BE2C (cell line): ENCODE measurements at regions not wholly inside any gene's neighbourhood (a gene's known extent, or its start where the extent isn't known, plus 50 kb on each side); places are given as distances from the start of the nearest gene placed in this dataset.

ENCODE experiments used
- DNase-seq: peaks from one replicate; pipeline ENCODE4 v3.0.0-alpha.2; 2020
- H3K27me3 ChIP-seq: fragments of 250-450 bp; sonication (Bioruptor Pico); 2 replicates; pipeline ENCODE4 v1.5.1; 2020; ENCODE audit warnings: mild to moderate bottlenecking
- H3K36me3 ChIP-seq: fragments of 250-450 bp; sonication (Bioruptor Pico); 2 replicates; pipeline ENCODE4 v1.5.1; 2020; ENCODE audit warnings: mild to moderate bottlenecking
- H3K4me1 ChIP-seq: fragments of 250-450 bp; sonication (Bioruptor Pico); 2 replicates; pipeline ENCODE4 v1.5.1; 2020
- H3K4me3 ChIP-seq: 2 replicates; pipeline ENCODE4 v1.5.1; 2011; ENCODE audit warnings: low read depth, low read length
- H3K9me3 ChIP-seq: fragments of 250-450 bp; sonication (Bioruptor Pico); 2 replicates; pipeline ENCODE4 v1.5.1; 2020
- TF ChIP-seq, protein P1 (sequence below): IDR thresholded peaks from 2 replicates; pipeline ENCODE4 v1.5.1; 2012; ENCODE audit warnings: mild to moderate bottlenecking, low read depth, low read length

DNA sequence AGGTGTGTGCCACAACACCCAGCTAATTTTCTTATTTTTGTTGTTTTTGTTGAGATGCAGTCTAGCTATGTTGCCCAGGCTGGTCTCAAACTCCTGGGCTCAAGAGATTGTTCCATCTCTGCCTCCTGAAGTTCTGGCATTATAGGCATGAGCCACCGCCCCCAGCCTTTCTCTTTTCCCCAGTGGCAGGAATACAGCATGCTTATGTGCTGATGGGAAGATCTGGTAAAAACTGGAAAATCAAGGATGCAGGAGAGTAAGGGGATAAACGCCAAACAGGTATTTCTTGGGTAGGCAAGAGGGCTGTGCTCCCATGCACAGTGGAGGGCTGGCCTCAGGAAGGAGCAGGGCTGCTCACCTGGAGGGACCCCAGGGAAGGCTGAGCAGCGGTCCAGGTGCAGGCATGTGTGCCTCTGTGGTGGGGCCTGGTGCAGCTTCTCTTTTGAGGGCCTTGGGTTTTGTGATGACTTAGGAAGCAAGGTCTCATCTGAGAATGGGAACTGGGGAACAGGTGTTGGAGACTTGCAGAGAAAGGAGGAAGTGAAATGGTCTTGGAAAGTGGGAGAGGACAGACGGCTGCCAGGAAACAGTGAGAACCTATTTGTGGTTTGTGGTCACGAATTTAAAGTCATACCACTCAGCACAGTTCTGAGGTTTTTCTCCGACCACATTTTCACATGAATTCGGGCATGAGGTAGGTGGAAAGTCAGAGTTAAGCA lies 106.5 kb downstream of the TEX26 start:
- no peak overlapping the region for H3K4me3 ChIP-seq
- TF ChIP-seq, protein P1, sequence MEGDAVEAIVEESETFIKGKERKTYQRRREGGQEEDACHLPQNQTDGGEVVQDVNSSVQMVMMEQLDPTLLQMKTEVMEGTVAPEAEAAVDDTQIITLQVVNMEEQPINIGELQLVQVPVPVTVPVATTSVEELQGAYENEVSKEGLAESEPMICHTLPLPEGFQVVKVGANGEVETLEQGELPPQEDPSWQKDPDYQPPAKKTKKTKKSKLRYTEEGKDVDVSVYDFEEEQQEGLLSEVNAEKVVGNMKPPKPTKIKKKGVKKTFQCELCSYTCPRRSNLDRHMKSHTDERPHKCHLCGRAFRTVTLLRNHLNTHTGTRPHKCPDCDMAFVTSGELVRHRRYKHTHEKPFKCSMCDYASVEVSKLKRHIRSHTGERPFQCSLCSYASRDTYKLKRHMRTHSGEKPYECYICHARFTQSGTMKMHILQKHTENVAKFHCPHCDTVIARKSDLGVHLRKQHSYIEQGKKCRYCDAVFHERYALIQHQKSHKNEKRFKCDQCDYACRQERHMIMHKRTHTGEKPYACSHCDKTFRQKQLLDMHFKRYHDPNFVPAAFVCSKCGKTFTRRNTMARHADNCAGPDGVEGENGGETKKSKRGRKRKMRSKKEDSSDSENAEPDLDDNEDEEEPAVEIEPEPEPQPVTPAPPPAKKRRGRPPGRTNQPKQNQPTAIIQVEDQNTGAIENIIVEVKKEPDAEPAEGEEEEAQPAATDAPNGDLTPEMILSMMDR = no peak
- no peak for DNase-seq
- H3K4me1 ChIP-seq = peaks cover 4% of the 10 kb centered on the region
- H3K36me3 ChIP-seq = no peaks in the 10 kb centered on the region
- no peaks in the 10 kb centered on the region for H3K9me3 ChIP-seq
- no peaks in the 10 kb centered on the region for H3K27me3 ChIP-seq

DNA sequence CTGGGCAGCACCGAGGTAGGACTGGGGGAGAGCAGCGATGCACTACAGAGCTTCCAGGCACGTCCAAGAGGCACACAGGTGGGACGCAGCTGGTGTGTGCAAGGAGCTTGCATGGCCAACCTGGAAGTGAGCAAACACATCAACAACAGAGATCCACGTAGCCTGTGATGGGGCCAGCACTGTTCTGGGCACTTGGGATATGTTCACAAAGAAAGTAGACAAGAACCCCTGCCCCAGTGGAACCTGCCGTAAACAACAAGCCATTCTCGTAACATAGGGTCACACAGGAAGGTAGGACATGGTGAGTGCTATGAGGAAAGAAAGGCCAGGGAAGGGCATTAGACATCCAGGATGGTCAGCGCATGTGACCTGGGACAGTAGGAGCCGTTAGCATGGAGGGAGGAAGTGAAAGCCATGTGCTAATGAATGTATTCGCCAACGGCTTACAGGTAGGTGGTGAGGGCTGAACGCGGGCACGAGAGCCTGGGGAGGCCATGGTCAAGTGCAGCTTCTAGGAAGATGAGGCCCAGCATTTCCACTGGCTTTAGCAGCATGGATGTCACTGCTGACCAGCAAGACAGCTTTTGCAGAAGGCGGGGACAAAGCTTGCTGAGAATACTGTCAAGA lies 105.5 kb downstream of the TEX26 start:
- TF ChIP-seq, protein P1 = no peak
- no peak for DNase-seq
- Histone ChIP-seq H3K4me3 (no peak overlapping the region), H3K27me3 (no peaks in the 10 kb centered on the region), H3K4me1 (peaks cover 4% of the 10 kb centered on the region), H3K9me3 (no peaks in the 10 kb centered on the region), H3K36me3 (no peaks in the 10 kb centered on the region)

DNA sequence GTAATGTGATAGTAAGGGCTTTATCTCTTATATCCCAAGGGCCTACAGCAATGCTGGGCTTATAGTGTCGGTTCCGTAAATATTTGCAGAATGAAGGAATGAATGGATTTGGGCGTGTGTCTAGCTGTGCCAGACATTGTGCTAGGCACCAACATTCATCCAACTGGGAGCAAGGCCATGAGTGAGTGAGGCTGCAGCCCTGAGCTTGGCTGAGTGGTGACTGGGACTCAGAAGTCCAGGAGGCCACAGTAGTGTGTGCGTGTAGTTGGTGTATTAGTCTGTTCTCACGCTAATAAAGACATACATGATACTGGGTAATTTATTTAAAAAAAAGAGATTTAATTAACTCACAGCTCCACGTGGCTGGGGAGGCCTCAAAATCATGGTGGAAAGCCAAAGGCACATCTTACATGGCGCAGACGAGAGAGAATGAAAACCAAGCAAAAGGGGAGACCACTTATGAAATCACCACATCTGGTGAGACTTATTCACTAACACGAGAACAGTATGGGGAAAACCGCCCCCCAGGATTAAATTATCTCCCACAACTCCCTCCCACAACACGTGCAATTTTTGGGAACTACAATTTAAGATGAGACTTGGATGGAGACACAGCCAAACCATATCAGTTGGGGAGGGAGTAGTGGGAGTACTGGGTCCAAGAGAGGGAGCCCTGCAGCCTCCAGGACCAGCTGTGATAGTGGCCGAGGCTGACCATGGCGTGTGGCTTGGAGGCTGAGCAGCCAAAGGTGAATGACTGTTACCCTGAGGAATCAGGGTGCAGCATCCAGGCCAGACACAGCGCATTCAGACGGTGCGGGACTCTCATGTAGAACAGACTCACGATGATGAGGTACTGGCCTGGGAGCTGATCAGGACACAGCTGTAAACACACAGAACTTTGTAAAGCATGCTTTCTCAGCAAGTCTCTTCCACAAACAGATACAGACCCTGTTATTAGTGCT lies 104.6 kb downstream of the TEX26 start:
- Histone ChIP-seq H3K27me3 (no peaks in the 10 kb centered on the region), H3K9me3 (no peaks in the 10 kb centered on the region), H3K4me3 (no peak overlapping the region), H3K4me1 (peaks cover 4% of the 10 kb centered on the region), H3K36me3 (no peaks in the 10 kb centered on the region)
- DNase-seq = no peak
- TF ChIP-seq, protein P1 = no peak

DNA sequence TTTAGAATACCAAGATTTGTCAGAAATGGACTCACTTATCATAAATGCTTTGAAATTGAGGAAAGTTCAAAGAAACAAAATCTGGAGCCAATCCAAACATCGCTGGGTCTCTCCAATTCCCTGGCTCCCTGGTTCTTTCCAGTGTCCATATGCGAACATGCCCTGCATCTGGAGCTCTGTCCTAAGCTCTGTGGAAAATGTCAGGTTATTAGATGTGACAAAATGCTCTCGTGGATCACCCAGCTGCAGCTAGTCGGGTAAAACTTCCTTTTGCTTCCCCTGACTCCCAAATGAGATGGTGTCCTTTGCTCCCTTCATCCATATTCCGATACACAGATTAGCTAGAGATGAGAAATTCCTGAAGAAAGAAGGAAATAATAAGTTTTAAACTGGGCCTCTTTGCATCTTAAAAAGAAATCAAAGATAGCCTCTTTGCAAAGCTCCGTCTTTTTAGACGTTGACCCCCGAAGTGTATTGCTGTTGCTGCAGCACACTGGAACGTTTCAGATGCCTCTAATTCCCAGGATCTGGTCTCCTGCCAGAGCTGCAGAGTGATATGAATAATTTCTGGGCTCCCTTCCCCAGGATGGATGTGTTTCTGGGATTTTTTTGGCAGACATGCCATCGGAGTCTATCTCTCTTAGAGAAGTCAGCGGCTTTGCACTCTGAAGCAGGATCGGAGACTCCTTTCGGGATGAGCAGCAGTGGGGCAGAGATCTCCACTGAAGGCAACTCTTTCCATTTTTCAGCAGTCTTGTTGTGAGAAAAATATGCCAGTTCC lies 102.9 kb downstream of the TEX26 start:
- Histone ChIP-seq H3K9me3 (no peaks in the 10 kb centered on the region), H3K27me3 (no peaks in the 10 kb centered on the region), H3K4me1 (peaks cover 4% of the 10 kb centered on the region), H3K4me3 (no peak overlapping the region), H3K36me3 (no peaks in the 10 kb centered on the region)
- TF ChIP-seq, protein P1 = no peak
- DNase-seq = no peak

DNA sequence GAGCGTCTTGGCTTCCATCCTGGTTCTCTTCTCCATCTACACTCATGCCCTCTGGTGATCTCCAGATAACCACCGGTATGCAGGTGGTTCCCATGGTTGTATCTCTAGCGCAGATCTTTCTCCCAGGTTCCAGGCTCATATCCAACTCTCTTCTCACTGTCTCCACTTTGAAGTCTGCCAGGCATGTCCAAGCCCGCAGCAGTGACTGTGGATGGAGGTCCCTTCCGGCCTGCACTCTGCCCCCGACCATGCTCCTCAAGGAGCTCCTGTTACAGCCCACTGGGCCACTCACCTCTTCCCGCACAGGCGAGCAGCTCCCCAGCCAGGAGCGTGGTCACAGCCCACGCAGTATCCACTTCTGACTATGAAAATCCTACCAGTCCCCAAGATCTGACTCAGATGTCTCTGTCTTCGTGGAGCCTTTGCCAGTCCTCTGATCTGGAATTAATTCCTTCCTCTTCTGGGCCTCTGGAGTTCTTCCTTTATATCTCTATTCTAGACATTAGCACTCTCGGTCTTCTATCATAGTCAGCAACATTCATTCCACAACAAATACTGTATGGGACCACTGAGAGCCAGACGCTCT lies 100.2 kb downstream of the TEX26 start:
- Histone ChIP-seq H3K4me1 (peaks cover 19% of the 10 kb centered on the region), H3K9me3 (no peaks in the 10 kb centered on the region), H3K36me3 (no peaks in the 10 kb centered on the region), H3K27me3 (no peaks in the 10 kb centered on the region), H3K4me3 (no peak overlapping the region)
- DNase-seq = no peak
- TF ChIP-seq, protein P1 = no peak
